SJCRH30 (cell line): ENCODE measurements at regions not wholly inside any gene's neighbourhood (a gene's known extent, or its start where the extent isn't known, plus 50 kb on each side); places are given as distances from the start of the nearest gene placed in this dataset.

ENCODE experiments used
- DNase-seq, 2 experiments: peaks; one replicate each; pipeline ENCODE4 v3.0.0-alpha.2; 2015 to 2020
- H3K27ac ChIP-seq: fragments of 250-450 bp; sonication (Bioruptor Pico); 2 replicates; pipeline ENCODE4 v1.5.1; 2020; ENCODE audit warnings: mild to moderate bottlenecking, moderate library complexity
- H3K27me3 ChIP-seq: fragments of 250-450 bp; sonication (Bioruptor Pico); 2 replicates; pipeline ENCODE4 v1.5.1; 2020; ENCODE audit warnings: mild to moderate bottlenecking, moderate library complexity
- H3K36me3 ChIP-seq: fragments of 250-450 bp; sonication (Bioruptor Pico); 2 replicates; pipeline ENCODE4 v1.5.1; 2020; ENCODE audit warnings: mild to moderate bottlenecking, moderate library complexity
- H3K4me1 ChIP-seq: fragments of 250-450 bp; sonication (Bioruptor Pico); 2 replicates; pipeline ENCODE4 v1.5.1; 2020; ENCODE audit warnings: mild to moderate bottlenecking, moderate library complexity
- H3K4me3 ChIP-seq: fragments of 250-450 bp; sonication (Bioruptor Pico); 2 replicates; pipeline ENCODE4 v1.5.1; 2020; ENCODE audit warnings: mild to moderate bottlenecking, moderate library complexity
- H3K9me3 ChIP-seq: fragments of 250-450 bp; sonication (Bioruptor Pico); replicated peaks from 2 replicates; pipeline ENCODE4 v1.5.1; 2020; ENCODE audit warnings: mild to moderate bottlenecking, moderate library complexity

DNA sequence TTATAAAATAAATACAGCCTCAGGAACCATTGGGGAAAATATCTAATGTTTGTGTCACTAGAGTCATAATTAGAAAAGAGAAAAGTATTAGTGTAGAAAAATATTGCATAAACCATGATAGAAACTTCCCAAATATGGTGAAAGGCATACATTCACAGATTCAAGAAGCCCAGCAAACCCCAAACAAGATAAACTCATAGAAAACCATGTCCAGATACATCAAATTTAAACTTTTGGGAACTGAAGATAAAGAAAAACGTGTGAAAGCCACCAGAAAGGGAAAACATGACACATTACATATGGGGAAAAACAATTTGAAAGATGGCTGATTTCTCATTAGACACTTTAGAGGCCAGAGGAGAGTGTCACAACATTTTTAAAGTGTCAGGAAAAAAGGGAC, 236.5 kb upstream of the FN1 start:
- no peaks in the 10 kb centered on the region for H3K27me3 ChIP-seq
- DNase-seq = no peak
- H3K9me3 ChIP-seq = no peaks in the 10 kb centered on the region
- no peaks in the 10 kb centered on the region for H3K36me3 ChIP-seq
- H3K27ac ChIP-seq = no peak overlapping the region
- H3K4me1 ChIP-seq = no peaks in the 10 kb centered on the region
- no peak overlapping the region for H3K4me3 ChIP-seq

DNA sequence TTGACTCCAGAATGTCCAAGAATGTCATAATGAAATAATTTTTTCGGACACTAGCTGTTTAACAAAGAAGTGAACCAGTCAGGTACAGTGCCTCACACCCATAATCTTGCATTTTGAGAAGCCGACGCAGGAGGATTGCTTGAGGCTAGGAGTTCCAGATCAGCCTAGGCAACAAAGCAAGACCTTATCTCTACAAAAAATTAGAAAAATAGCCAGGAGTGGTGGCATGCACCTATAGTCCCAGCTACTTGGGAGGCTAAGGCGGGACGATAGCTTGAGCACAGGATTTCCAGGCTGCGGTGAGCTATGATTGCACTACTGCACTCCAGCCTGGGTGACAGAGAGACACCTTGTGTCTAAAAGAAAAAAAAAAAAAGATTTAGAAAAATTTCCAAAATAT, 235.8 kb upstream of the FN1 start:
- Histone ChIP-seq H3K9me3 (no peaks in the 10 kb centered on the region), H3K27ac (no peak overlapping the region), H3K4me3 (no peak overlapping the region), H3K36me3 (no peaks in the 10 kb centered on the region), H3K27me3 (no peaks in the 10 kb centered on the region), H3K4me1 (no peaks in the 10 kb centered on the region)
- DNase-seq = no peak

DNA sequence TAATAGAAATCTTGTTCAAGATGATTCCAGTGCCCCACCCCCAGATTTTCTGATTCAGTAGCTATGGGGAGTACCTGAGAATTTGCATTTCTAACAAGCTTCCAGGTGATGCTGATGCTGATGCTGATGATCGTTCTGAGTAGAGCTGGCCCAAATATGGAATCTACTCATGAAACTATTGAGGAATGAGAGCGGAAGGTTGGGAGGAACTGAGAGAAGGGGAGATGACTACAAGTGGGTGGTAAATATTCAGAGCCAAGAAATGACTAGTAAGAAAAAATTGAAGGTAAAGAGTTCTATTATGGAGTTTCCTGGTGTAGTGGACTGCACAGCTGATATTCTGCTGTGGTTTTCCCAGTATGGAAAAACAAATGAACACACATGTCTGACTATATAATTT, 235.4 kb upstream of the FN1 start:
- Histone ChIP-seq H3K4me3 (no peak overlapping the region), H3K36me3 (no peaks in the 10 kb centered on the region), H3K27ac (no peak overlapping the region), H3K9me3 (no peaks in the 10 kb centered on the region), H3K4me1 (no peaks in the 10 kb centered on the region), H3K27me3 (no peaks in the 10 kb centered on the region)
- no peak for DNase-seq

DNA sequence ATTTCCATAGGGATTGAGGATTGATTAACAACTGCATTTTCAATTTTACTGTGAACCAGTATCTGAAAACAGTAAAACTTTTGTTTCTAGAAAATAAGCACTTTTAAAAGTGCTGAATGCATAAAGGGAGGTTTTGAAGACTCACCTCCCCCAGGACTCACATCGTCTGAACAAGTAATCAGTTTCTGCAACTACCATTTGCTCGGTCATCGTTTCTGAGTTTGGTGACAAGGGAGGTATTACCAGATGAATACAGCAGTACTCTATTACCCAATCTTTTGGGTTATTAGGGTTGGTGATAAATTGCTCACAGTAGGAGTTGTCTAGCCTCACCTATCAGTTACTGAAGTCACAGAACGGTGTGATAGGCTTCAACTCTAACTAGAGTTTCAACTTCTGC, 234.5 kb upstream of the FN1 start:
- H3K27ac ChIP-seq = no peak overlapping the region
- no peaks in the 10 kb centered on the region for H3K4me1 ChIP-seq
- DNase-seq = no peak
- H3K4me3 ChIP-seq = no peak overlapping the region
- H3K9me3 ChIP-seq = no peaks in the 10 kb centered on the region
- H3K36me3 ChIP-seq = no peaks in the 10 kb centered on the region
- H3K27me3 ChIP-seq = no peaks in the 10 kb centered on the region

DNA sequence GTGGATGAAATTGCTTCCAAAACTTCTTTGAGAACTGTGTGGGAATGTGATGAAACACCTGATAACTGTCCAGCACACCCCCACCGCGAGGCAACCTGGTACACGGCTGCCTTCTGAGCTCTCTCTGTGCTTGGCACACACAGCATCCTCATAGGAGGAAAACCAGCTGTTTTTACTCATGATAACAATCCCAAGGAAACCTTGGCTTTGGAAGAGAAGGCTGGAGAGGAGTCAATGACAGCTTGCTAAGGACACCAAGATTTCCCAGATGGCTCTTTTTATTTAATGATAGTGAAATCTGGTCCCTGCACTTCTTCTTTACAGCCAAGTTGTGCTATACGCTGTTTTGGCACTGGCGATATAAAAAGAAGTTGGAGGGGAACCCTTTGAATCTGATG, 232.5 kb upstream of the FN1 start:
- H3K4me1 ChIP-seq = no peaks in the 10 kb centered on the region
- no peaks in the 10 kb centered on the region for H3K36me3 ChIP-seq
- H3K27me3 ChIP-seq = no peaks in the 10 kb centered on the region
- H3K9me3 ChIP-seq = no peaks in the 10 kb centered on the region
- DNase-seq = no peak
- no peak overlapping the region for H3K27ac ChIP-seq
- H3K4me3 ChIP-seq = no peak overlapping the region

DNA sequence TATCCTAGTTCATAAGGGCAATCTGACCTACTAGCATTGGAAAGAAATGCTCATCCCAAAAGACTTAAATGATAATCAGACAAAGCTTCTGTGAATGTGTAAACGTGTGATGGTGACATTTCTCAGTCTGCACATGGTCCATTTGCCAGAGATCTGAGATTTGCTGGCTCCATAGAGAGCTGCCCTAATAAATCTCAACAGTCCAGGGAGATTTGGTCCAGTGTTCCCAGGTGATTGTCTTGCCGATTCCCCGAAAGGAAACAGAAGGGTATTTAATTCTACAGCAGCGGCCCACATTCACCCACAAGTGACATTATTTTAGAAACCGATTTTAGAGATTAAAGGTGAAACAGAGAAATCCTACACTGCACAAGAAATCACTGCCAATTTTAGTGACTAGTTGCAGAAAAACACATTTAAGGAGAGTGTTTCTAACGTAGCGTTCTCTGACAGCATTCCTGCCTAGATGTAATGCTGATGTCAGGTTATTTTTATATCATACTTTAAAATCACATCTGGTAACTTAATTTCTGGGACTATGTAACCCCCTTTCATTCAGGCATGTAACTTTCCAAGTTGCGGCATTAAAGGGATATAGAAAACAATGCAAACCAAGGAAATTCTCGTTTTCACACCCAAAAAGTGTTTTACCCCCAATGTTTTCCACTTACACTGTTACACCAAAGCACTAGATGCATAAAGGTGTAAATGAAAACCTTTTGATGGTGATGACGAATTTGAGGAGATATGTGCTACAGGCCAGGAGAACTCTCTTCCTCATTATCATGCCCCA, 231.9 kb upstream of the FN1 start:
- Histone ChIP-seq H3K4me1 (0 out of 2 replicates have a peak, but pooled peaks cover 2% of the 10 kb centered on the region), H3K9me3 (no peaks in the 10 kb centered on the region), H3K27ac (no peak overlapping the region), H3K4me3 (no peak overlapping the region), H3K27me3 (no peaks in the 10 kb centered on the region), H3K36me3 (no peaks in the 10 kb centered on the region)
- no peak for DNase-seq

DNA sequence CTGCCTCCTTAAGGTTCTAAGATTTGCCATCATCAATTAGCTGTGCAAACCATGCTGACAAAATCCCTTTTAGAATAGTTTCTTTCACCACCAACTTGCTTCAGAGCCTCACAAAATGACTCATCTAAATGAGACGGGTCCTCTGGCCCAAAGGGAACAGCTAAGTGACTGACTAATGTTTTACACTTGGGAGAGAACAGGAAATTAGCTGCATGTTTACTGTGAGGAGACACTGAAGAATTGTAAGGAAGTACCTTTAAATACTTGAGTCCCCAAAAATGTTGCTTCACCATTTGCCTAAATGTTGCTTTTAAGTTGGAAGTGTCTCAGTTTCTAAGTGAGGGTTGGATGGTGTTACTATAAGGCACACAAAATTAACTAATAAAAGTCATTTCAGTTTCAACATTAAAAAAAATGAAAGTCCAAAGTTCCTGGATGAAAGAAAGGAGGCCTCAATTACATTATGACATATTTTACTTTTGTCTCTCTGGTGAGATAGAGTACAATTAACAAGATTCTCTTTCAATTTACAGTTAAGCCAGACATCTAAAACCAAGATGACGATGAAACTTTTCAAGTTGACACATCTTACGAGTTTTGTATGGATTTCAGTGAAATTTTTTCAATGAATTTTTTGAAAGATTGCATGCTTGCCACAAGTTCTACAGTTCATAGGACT, 229.1 kb upstream of the FN1 start:
- Histone ChIP-seq H3K36me3 (no peaks in the 10 kb centered on the region), H3K27me3 (no peaks in the 10 kb centered on the region), H3K9me3 (no peaks in the 10 kb centered on the region), H3K27ac (no peak overlapping the region), H3K4me3 (no peak overlapping the region), H3K4me1 (peaks cover 13% of the 10 kb centered on the region; the same call in 1 of the 2 replicates)
- DNase-seq = peak in 1 of 2 experiments; percentile 13

DNA sequence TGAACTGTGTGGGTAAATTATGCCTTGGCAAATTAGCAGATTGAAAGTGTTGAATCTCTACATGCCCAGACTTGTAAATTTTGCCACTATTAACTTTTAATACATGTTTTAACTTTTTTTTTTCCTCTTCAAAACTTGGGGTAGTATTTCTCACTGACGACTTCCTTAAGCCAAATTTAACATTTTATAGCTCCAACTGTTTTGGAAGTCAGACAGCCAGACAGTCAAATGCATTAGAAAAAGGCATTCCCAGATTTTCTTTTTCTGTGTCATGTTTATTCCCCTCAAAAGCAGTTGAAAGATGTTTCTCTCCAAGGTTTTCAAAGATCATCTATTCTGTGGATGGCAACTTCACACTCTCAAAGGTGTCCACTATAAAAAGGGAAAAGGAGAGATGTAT, 226.8 kb upstream of the FN1 start:
- no peak for DNase-seq
- Histone ChIP-seq H3K9me3 (no peaks in the 10 kb centered on the region; the same call in 1 of the 2 replicates), H3K36me3 (no peaks in the 10 kb centered on the region), H3K4me1 (peaks cover 13% of the 10 kb centered on the region; the same call in 1 of the 2 replicates), H3K4me3 (no peak overlapping the region), H3K27me3 (no peaks in the 10 kb centered on the region), H3K27ac (no peak overlapping the region)

DNA sequence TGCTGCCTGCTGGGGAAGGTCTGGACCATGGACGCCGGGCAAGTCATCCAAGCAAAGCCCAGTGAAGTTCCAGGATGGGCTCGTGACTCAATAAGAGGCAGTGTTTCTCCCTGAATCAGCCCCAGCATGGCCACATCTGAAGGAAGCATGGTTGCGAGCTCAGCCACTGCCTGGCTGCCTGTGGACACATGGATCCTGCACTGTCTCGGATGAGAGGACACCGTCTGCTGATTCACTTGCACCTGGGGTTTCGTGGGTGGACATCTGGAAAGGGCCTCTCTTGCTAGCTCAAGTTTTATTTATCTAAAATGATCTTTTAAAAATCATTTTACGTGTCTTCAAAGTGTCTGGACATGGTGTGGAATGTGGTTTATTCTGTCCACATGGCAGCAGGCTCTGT, 224.8 kb upstream of the FN1 start:
- H3K27me3 ChIP-seq = no peaks in the 10 kb centered on the region
- no peaks in the 10 kb centered on the region; the same call in 1 of the 2 replicates for H3K9me3 ChIP-seq
- no peaks in the 10 kb centered on the region for H3K36me3 ChIP-seq
- no peak overlapping the region for H3K4me3 ChIP-seq
- peaks cover 13% of the 10 kb centered on the region; the same call in 1 of the 2 replicates for H3K4me1 ChIP-seq
- DNase-seq = no peak
- H3K27ac ChIP-seq = no peak overlapping the region

DNA sequence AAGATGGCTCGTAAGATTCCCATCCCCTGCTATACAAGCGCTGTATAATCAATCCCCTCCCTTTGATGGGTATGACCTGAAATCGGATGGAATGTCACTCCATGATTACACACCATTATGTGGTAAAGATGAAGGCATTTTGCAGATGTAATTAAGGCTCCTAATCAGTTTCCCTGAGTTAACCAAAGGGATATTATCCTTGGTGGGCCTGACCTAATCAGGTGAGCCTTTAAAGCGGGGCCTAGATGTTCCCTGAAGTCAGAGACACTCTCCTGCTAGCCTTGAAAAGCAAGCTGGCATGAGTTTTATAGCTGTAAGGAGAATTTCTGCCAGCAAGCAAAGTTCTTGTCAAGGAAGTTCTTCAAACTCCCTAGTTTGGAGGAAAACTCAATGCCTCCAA, 223.8 kb upstream of the FN1 start:
- Histone ChIP-seq H3K36me3 (no peaks in the 10 kb centered on the region), H3K9me3 (no peaks in the 10 kb centered on the region; the same call in 1 of the 2 replicates), H3K4me3 (no peak overlapping the region), H3K27me3 (no peaks in the 10 kb centered on the region), H3K27ac (no peak overlapping the region), H3K4me1 (peaks cover 13% of the 10 kb centered on the region; the same call in 1 of the 2 replicates)
- DNase-seq = no peak

DNA sequence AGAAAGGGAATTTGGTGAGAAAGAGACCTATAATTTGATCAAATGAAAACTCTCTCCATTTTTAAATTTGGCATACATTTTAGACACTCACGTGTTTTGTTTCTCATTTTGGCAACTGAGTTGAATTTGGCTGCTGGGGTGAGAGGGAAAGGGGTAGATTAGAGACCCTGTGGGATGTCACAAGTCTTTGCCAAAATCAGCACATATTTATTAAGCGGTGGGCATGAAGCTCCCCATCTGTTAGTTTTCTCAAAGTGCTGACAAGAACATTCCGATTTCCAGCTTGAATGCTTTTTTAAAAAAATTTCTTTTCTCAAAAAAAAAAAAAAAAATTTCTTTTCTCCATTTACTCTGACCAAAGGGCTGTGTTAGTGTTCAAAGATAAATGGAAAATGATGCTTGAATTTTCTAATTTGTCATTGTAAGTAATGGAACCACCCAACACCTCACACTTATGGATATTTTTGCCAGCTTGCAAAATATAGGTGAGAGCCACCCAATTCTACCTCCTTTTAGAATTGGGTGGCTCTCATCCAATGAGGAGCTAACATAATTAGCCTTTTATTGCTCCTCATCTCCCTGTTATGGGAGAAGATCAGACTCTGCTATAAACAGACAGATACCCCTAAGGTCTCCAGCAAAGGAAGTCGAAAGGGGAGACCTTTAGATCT, 222.9 kb upstream of the FN1 start:
- no peaks in the 10 kb centered on the region; the same call in 1 of the 2 replicates for H3K9me3 ChIP-seq
- peaks cover 13% of the 10 kb centered on the region; the same call in 1 of the 2 replicates for H3K4me1 ChIP-seq
- no peak overlapping the region for H3K27ac ChIP-seq
- no peaks in the 10 kb centered on the region for H3K27me3 ChIP-seq
- DNase-seq = no peak
- no peaks in the 10 kb centered on the region for H3K36me3 ChIP-seq
- no peak overlapping the region for H3K4me3 ChIP-seq

DNA sequence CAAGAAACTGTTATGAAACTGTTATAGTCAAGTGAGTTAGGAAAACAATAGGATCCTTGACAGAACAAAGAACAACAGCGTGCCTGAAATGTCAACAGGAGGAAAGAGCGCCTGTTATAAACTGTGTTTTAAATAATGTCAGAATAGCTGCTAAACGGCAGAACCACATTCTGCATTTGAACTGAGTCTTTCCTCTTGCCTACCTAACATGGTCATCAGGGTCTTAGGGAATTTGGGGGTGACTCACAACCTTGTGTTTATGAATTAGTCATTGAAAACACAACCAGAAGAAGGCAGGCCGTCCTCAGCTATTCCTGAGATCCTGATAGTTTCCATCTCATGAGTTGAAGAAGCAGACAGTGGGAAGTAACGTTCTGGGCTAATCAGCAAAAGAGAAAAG, 222.0 kb upstream of the FN1 start:
- Histone ChIP-seq H3K4me1 (peaks cover 12% of the 10 kb centered on the region; the same call in 1 of the 2 replicates), H3K4me3 (no peak overlapping the region), H3K36me3 (no peaks in the 10 kb centered on the region), H3K9me3 (no peaks in the 10 kb centered on the region; the same call in 1 of the 2 replicates), H3K27ac (no peak overlapping the region), H3K27me3 (no peaks in the 10 kb centered on the region)
- no peak for DNase-seq

DNA sequence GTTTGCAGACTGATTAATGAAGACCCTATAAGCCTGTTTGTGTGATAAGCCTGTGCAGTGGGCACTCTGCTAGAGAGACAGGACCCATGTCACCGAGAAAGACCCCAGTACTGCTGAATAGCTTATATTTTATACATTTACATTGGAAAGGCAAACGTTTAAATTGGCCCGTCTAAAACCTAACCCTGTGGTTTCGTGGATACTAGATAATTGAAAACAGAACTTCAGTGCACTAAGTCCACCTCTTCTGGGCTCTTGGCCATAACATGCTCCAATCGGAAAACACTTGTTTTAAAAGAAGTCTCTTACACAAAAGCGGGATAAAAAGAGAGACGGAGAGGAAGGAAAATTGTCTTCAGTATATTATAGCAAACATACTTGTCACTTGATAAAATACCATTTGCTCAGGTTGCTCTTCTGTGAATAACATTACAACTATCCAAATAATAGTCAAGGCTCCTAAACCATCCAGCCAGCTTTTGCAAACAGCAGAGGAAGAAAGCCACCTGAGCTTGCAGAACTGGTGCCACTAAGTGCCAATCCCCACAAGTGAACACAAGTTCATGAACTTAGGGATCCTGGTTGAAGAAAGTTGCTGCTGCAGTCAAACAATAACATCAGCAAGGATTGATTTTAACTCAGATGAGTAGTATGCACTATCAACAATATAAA, 218.4 kb upstream of the FN1 start:
- Histone ChIP-seq H3K4me3 (no peak overlapping the region), H3K27ac (no peak overlapping the region), H3K9me3 (no peaks in the 10 kb centered on the region), H3K27me3 (no peaks in the 10 kb centered on the region), H3K4me1 (no peaks in the 10 kb centered on the region), H3K36me3 (no peaks in the 10 kb centered on the region)
- no peak for DNase-seq

DNA sequence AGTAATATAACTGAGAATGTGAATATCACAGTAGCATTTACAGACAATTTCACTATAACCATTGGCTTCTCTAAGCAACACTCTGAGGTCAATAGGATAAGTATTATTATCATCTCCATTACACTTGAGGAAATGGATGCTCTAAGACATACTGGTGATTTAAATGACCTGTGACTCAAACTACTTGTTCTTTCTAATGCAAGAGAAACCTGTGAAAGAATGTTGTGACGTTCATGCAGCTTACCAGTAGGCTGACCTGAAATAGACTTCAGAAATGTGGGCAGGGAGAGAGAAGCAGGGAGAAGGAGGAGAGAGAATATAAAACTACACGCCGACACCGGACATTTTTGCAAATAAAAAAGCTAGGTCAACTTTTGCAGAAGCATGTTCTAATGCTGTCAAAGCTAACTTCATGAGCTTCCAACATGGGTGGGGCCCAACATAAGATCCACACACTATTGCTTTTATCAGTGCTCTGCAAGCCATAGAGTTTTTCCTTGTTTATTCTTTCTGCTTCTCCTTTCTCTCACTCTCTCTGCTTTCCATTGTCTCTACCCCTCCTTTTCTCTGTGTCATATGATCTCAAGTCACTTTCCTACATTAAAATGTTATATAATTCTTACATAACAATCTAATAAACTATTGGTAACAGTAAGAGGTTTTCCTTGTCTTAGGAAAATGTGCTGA, 217.6 kb upstream of the FN1 start:
- Histone ChIP-seq H3K27ac (no peak overlapping the region), H3K4me3 (no peak overlapping the region), H3K27me3 (no peaks in the 10 kb centered on the region), H3K9me3 (no peaks in the 10 kb centered on the region), H3K36me3 (no peaks in the 10 kb centered on the region), H3K4me1 (no peaks in the 10 kb centered on the region)
- no peak for DNase-seq
